Pancreas (tissue), 10 donors: ENCODE measurements at regions not wholly inside any gene's neighbourhood (a gene's known extent, or its start where the extent isn't known, plus 50 kb on each side); places are given as distances from the start of the nearest gene placed in this dataset.
A peak's percentile ranks its signal among the peaks of the same experiment; 100 is the strongest.

Source experiments
- ATAC-seq, 4 donors: fragments of 200-7000 bp; cut with Tn5 transposase; one replicate each; pipeline versions ENCODE4 v1.8.0 to v1.9.1; 2020; ENCODE audit warnings: mild to moderate bottlenecking in 4 of 4, moderate library complexity in 4 of 4
- DNase-seq, 6 donors: peaks; one replicate each; pipeline ENCODE4 v3.0.0-alpha.2; 2020
- FAIRE-seq: peaks from 2 replicates; lab custom pipeline; 2012; peaks lifted over from hg19 to GRCh38; lab: Jason Lieb, UNC
- H3K27ac ChIP-seq, 4 donors: fragments of 200-600 bp; sonication (generic); 1 replicate in 3 of 4; 2 replicates in 1 of 4; pipeline versions ENCODE4 v1.5.0 to v1.8.0; 2020
- H3K27me3 ChIP-seq, 4 donors: fragments of 200-600 bp; one replicate each; pipeline ENCODE4 v1.8.0; 2021
- H3K36me3 ChIP-seq, 3 donors: fragments of 200-600 bp; sonication (generic) in 1 of 3; one replicate each; pipeline versions ENCODE4 v1.5.0 to v1.8.0; 2020 to 2021
- H3K4me1 ChIP-seq, 3 donors: fragments of 200-600 bp; one replicate each; pipeline ENCODE4 v1.8.0; 2021
- H3K4me3 ChIP-seq, 4 donors: fragments of 200-600 bp; sonication (generic) in 2 of 4; one replicate each; pipeline versions ENCODE4 v1.5.0 to v1.8.0; 2020 to 2021
- H3K9me3 ChIP-seq, 4 donors: fragments of 200-600 bp; one replicate each; pipeline ENCODE4 v1.8.0; 2021
- WGBS, 2 donors: extraction: QIAGEN DNeasy Blood & Tissue Kit; methylation state at CpG; one replicate each; pipeline ENCODE4 v1.1.7; 2013; 5-methylcytosine and 5-hydroxymethylcytosine counted together
- intact Hi-C, 3 donors: fragments of 100-400 bp; cut with DNase I; formaldehyde crosslinking; loops; one replicate each; pipeline versions ENCODE4 v1.11.1 to v1.14.2; 2022
- TF ChIP-seq, protein P1 (sequence below), 4 donors: fragments of 200-600 bp; sonication (generic) in 3 of 4; IDR thresholded peaks; one replicate each; pipeline versions ENCODE4 v1.5.0 to v1.8.0; 2021; ENCODE audit warnings: antibody characterized with exemption in 4 of 4
- donor health status: healthy with polysubstance abuse.
- donor health status: DM: no; HTN: no; CAD: no; lungs with moderate emphysema.
- donor health status: DM: no; HTN: no; CAD: no.
- donor health status: control.
- donor health status: control.
- donor health status: Bipolar disorder and iron deficiency.
- donor health status: DM: yes; HTN: yes; CAD: no.
- donor health status: DM: no; HTN: no; CAD: no.
- donor health status: DM: no; HTN: no; CAD: no.
- donor health status: DM: yes; HTN: yes; CAD: no.

DNA sequence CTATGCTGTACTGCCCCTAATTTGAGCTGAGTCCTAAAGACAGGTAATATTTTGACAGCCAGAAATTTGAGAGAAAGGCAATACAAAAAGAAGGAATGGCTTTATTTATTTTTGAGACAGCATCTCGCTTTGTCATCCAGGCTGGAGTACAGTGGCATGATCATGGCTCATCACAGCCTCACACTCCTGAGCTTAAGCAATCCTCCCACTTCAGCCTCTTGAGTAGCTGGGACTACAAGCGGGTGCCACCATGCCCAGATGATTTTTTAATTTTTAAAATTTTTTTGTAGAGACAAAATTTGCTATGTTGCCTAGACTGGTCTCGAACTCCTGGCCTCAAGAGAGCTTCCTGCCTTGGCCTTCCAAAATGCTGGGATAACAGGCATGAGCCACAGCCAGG lies 77.4 kb upstream of the SLC4A7 start:
- FAIRE-seq (no peak), ATAC-seq (no peak), DNase-seq (no peak)
- H3K27ac ChIP-seq: no peak overlapping the region
- no peaks in the 10 kb centered on the region for H3K27me3 ChIP-seq
- H3K9me3 ChIP-seq: no peaks in the 10 kb centered on the region
- H3K4me1 ChIP-seq: no peaks in the 10 kb centered on the region
- no peak overlapping the region for H3K4me3 ChIP-seq
- TF ChIP-seq, protein P1, sequence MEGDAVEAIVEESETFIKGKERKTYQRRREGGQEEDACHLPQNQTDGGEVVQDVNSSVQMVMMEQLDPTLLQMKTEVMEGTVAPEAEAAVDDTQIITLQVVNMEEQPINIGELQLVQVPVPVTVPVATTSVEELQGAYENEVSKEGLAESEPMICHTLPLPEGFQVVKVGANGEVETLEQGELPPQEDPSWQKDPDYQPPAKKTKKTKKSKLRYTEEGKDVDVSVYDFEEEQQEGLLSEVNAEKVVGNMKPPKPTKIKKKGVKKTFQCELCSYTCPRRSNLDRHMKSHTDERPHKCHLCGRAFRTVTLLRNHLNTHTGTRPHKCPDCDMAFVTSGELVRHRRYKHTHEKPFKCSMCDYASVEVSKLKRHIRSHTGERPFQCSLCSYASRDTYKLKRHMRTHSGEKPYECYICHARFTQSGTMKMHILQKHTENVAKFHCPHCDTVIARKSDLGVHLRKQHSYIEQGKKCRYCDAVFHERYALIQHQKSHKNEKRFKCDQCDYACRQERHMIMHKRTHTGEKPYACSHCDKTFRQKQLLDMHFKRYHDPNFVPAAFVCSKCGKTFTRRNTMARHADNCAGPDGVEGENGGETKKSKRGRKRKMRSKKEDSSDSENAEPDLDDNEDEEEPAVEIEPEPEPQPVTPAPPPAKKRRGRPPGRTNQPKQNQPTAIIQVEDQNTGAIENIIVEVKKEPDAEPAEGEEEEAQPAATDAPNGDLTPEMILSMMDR (IDR thresholded peaks at IDR 0.05): no peak
- WGBS, 2 donors: 87 to 90% methylated on average over 3 of the region's 3 CpGs
- intact Hi-C loops: no loop called here
- H3K36me3 ChIP-seq: no peaks in the 10 kb centered on the region

DNA sequence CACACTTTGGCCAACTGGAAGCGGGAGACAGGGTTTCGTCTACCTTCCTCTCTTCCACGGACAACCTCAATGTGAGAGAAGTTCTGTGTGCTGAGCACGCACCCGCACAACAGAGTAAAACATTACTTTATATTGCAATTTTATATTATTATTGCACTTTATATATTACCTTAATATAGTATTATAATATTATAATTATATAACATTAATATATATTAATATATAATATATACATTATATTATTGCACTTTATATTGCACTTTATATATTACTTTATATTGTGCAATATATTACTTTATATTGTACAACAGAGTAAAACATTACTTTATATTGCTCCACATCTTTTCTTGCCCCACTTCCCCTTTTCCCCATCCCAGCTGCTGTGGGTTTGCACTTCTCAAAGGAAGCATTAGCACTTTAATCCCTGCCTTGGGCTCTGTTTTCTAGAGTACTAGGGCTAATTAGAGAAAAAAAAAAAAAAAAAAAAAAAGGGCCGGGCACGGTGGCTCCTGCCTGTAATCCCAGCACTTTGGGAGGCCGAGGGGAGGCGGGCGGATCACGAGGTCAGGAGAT lies 76.4 kb upstream of the SLC4A7 start:
- Histone ChIP-seq H3K36me3 (no peaks in the 10 kb centered on the region), H3K27ac (no peak overlapping the region), H3K4me3 (no peak overlapping the region), H3K9me3 (no peaks in the 10 kb centered on the region), H3K27me3 (no peaks in the 10 kb centered on the region), H3K4me1 (no peaks in the 10 kb centered on the region)
- intact Hi-C loops: no loop called here
- WGBS, 2 donors: 79 to 95% methylated on average over 9 to 11 of the region's 11 CpGs
- no peak for DNase-seq
- no peak for ATAC-seq
- no peak for FAIRE-seq
- TF ChIP-seq, protein P1 (IDR thresholded peaks at IDR 0.05): no peak

DNA sequence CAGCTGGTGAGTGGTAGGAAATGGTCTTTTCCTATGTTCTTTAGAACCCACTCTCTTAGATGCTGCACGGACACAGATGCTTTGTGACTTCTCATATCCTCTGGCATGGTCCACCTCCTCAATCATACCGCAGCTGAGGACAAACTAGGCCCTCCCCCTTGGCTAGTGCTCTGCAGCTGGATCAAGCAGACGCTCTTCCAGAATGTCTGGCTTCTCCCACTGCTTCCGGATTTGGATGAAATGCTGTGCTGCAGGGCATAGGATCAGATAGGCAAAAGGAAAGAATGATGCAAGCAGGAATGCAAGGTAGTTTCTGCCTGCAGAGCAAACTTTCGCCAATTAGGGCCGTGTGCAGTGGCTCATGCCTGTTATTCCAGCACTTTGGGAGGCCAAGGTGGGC lies 75.7 kb upstream of the SLC4A7 start:
- intact Hi-C loops: no loop called here
- Histone ChIP-seq H3K27me3 (no peaks in the 10 kb centered on the region), H3K36me3 (no peaks in the 10 kb centered on the region), H3K4me1 (no peaks in the 10 kb centered on the region), H3K27ac (no peak overlapping the region), H3K9me3 (no peaks in the 10 kb centered on the region), H3K4me3 (no peak overlapping the region)
- FAIRE-seq (no peak), DNase-seq (peak in 1 of 6 donors; percentile 21), ATAC-seq (peak in 3 of 4 donors; percentile 36 to 66 (median 56))
- TF ChIP-seq, protein P1 (IDR thresholded peaks at IDR 0.05): no peak
- 61 to 62% methylated on average over 6 of the region's 6 CpGs for WGBS, 2 donors

DNA sequence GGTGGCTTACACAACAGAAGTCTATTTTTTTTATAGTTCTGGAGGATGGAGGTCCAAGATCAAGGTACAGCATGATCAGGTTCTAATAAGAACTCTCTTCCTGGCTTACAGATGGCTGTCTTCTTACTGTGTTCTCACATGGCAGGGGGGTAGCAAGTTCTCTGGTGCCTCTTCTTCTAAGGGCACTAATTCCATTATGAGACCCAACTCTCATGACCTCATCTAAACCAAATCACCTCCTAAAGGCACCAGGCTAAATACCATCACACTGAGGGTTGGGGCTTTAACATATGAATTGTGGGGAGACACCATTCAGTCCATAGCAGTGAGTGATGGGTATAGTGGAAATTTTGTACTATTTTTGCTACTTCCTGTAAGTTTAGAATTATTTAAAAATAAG lies 75.2 kb upstream of the SLC4A7 start:
- FAIRE-seq: no peak
- H3K27ac ChIP-seq: no peak overlapping the region

DNA sequence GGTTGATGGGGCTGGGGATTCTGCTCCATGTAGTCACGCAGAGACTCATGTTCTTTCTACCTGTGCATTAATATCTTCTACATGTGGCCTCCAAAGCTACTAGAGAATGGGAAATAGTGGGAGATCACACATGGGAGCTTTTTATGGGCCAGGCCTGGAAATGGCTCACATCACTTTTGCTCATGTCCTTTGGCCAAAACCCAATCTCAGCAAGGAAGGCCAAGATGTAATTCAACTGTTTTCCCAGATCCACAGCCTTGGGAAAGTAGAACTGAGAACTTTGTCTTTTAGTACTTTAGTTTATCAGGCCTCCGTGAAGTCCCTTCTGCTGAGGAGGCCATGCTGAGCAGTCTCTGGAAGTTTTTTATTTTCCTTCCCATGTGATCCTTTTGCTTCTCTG lies 73.2 kb upstream of the SLC4A7 start:
- no peak for FAIRE-seq
- Histone ChIP-seq H3K27me3 (no peaks in the 10 kb centered on the region), H3K36me3 (no peaks in the 10 kb centered on the region), H3K27ac (peak overlapping the region in 2 of 4 donors; percentile 15 to 28), H3K4me1 (no peaks in the 10 kb centered on the region), H3K9me3 (no peaks in the 10 kb centered on the region), H3K4me3 (no peak overlapping the region)
- 87 to 90% methylated on average over 2 of the region's 2 CpGs for WGBS, 2 donors
- intact Hi-C loops: no loop called here
- ATAC-seq: no peak
- DNase-seq: no peak
- TF ChIP-seq, protein P1 (IDR thresholded peaks at IDR 0.05): no peak

More for the DNA sequence above, 75.2 kb upstream of the SLC4A7 start:
- DNase-seq (no peak), ATAC-seq (no peak)
- intact Hi-C loops: no loop called here
- no peaks in the 10 kb centered on the region for H3K27me3 ChIP-seq
- no peaks in the 10 kb centered on the region for H3K9me3 ChIP-seq
- TF ChIP-seq, protein P1 (IDR thresholded peaks at IDR 0.05): no peak
- H3K36me3 ChIP-seq: no peaks in the 10 kb centered on the region
- no peaks in the 10 kb centered on the region for H3K4me1 ChIP-seq
- no peak overlapping the region for H3K4me3 ChIP-seq
